GM23338 (cell line): ENCODE measurements at regions not wholly inside any gene's neighbourhood (a gene's known extent, or its start where the extent isn't known, plus 50 kb on each side); places are given as distances from the start of the nearest gene placed in this dataset.

Experiments used
- ATAC-seq: fragments of 200-7000 bp; cut with Tn5 transposase; 3 replicates; pipeline ENCODE4 v1.9.1; 2020
- DNase-seq: peaks from one replicate; pipeline ENCODE4 v3.0.0-alpha.2; 2015; ENCODE audit warnings: low spot score
- H2AFZ ChIP-seq: fragments of 200-600 bp; sonication (generic); 2 replicates; pipeline ENCODE4 v1.8.0; 2016; ENCODE audit warnings: antibody characterized with exemption, mild to moderate bottlenecking, moderate library complexity
- H3F3A ChIP-seq: fragments of 200-600 bp; sonication (generic); replicated peaks from 2 replicates; pipeline ENCODE4 v1.8.0; 2017; ENCODE audit warnings: antibody characterized with exemption, mixed run types, low read depth
- H3K27ac ChIP-seq: fragments of 200-600 bp; sonication (generic); 2 replicates; pipeline ENCODE4 v1.6.1; 2016; ENCODE audit warnings: low read depth
- H3K27me3 ChIP-seq: fragments of 200-600 bp; sonication (generic); 2 replicates; pipeline ENCODE4 v1.8.0; 2016; ENCODE audit warnings: mild to moderate bottlenecking, mixed run types, moderate library complexity; ENCODE audit not compliant: insufficient read depth
- H3K36me3 ChIP-seq: fragments of 200-600 bp; sonication (generic); 2 replicates; pipeline ENCODE4 v1.8.0; 2016; ENCODE audit warnings: mild to moderate bottlenecking; ENCODE audit not compliant: insufficient read depth
- H3K4me1 ChIP-seq: fragments of 200-600 bp; sonication (generic); 2 replicates; pipeline ENCODE4 v1.8.0; 2016; ENCODE audit warnings: mild to moderate bottlenecking, moderate library complexity; ENCODE audit not compliant: insufficient read depth
- H3K4me2 ChIP-seq: fragments of 200-600 bp; sonication (generic); 2 replicates; pipeline ENCODE4 v1.7.1; 2017; ENCODE audit warnings: mixed run types
- H3K4me3 ChIP-seq: fragments of 200-600 bp; sonication (generic); 2 replicates; pipeline ENCODE4 v1.6.1; 2016; ENCODE audit warnings: mixed run types
- H3K79me2 ChIP-seq: fragments of 200-600 bp; sonication (generic); replicated peaks from 2 replicates; pipeline ENCODE4 v1.8.0; 2017; ENCODE audit warnings: mild to moderate bottlenecking; ENCODE audit not compliant: insufficient read depth
- H3K9me2 ChIP-seq: fragments of 200-600 bp; sonication (generic); 2 replicates; pipeline ENCODE4 v1.8.0; 2017; ENCODE audit not compliant: insufficient read depth
- H4K20me1 ChIP-seq: fragments of 200-600 bp; sonication (generic); replicated peaks from 2 replicates; pipeline ENCODE4 v1.8.0; 2017; ENCODE audit warnings: mild to moderate bottlenecking; ENCODE audit not compliant: insufficient read depth
- H3K27ac Mint-ChIP-seq: 2 replicates; pipeline ENCODE4 v1.8.0; 2020; ENCODE audit warnings: inconsistent platforms, mild to moderate bottlenecking, moderate library complexity, mixed read lengths
- H3K27me3 Mint-ChIP-seq: 3 replicates; pipeline ENCODE4 v1.8.0; 2022; ENCODE audit warnings: low read depth, mild to moderate bottlenecking, moderate library complexity, mixed read lengths, inconsistent platforms; ENCODE audit not compliant: insufficient read depth, poor library complexity
- H3K36me3 Mint-ChIP-seq: 3 replicates; pipeline ENCODE4 v1.8.0; 2021; ENCODE audit warnings: low read depth, mild to moderate bottlenecking, inconsistent platforms, moderate library complexity, mixed read lengths
- H3K4me1 Mint-ChIP-seq: 3 replicates; pipeline ENCODE4 v1.8.0; 2020; ENCODE audit warnings: mild to moderate bottlenecking, inconsistent platforms, mixed read lengths
- H3K4me3 Mint-ChIP-seq: 3 replicates; pipeline ENCODE4 v1.8.0; 2021; ENCODE audit warnings: moderate library complexity, mild to moderate bottlenecking, inconsistent platforms, mixed read lengths
- H3K9me3 Mint-ChIP-seq: 3 replicates; pipeline ENCODE4 v1.8.0; 2020; ENCODE audit warnings: moderate library complexity, mild to moderate bottlenecking, inconsistent platforms, mixed read lengths
- CREB1 ChIP-seq: fragments of 250-450 bp; sonication (Bioruptor Pico); IDR thresholded peaks from 2 replicates; pipeline ENCODE4 v1.5.0; 2020; ENCODE audit warnings: low read depth, mild to moderate bottlenecking, moderate library complexity
- EZH2 ChIP-seq: fragments of 200-600 bp; sonication (generic); IDR thresholded peaks from one replicate; pipeline ENCODE4 v1.8.0; 2017; ENCODE audit warnings: antibody characterized with exemption, mild to moderate bottlenecking, low read depth; ENCODE audit not compliant: unreplicated experiment
- EZH2phosphoT487 ChIP-seq: fragments of 200-600 bp; sonication (generic); IDR thresholded peaks from one replicate; pipeline ENCODE4 v1.8.1; 2018; ENCODE audit warnings: antibody characterized with exemption; ENCODE audit not compliant: unreplicated experiment
- JUNB ChIP-seq: IDR thresholded peaks from one replicate; pipeline ENCODE4 v1.6.1; 2016; ENCODE audit warnings: antibody characterized with exemption; ENCODE audit not compliant: unreplicated experiment
- NANOG ChIP-seq: IDR thresholded peaks from 2 replicates; pipeline ENCODE4 v1.6.1; 2016; ENCODE audit warnings: antibody characterized with exemption, borderline replicate concordance
- POLR2AphosphoS5 ChIP-seq: IDR thresholded peaks from 2 replicates; pipeline ENCODE4 v1.6.1; 2016; ENCODE audit warnings: antibody characterized with exemption, low read depth
- REST ChIP-seq: IDR thresholded peaks from one replicate; pipeline ENCODE4 v1.6.1; 2018; ENCODE audit warnings: antibody characterized with exemption; ENCODE audit not compliant: unreplicated experiment
- STAT1 ChIP-seq: IDR thresholded peaks from one replicate; pipeline ENCODE4 v1.6.1; 2016; ENCODE audit warnings: antibody characterized with exemption; ENCODE audit not compliant: unreplicated experiment
- ZNF114 ChIP-seq: fragments of 250-450 bp; sonication (Bioruptor Pico); IDR thresholded peaks from 2 replicates; pipeline ENCODE4 v1.5.0; 2020; ENCODE audit warnings: mild to moderate bottlenecking, moderate library complexity
- ZNF462 ChIP-seq: fragments of 250-450 bp; sonication (Bioruptor Pico); IDR thresholded peaks from 2 replicates; pipeline ENCODE4 v1.5.0; 2020; ENCODE audit warnings: mild to moderate bottlenecking, moderate library complexity
- TF ChIP-seq, protein P1 (sequence below): IDR thresholded peaks from 2 replicates; pipeline ENCODE4 v1.6.1; 2016; ENCODE audit warnings: antibody characterized with exemption

GRCh38 chr13:54196684-54197083, 1168.1 kb downstream of the OLFM4 start:
- TF ChIP-seq ZNF462 (CRISPR knock-in tag) = no peak
- TF ChIP-seq POLR2AphosphoS5 = no peak
- no peak for TF ChIP-seq ZNF114
- TF ChIP-seq NANOG = no peak
- no peak for TF ChIP-seq STAT1
- TF ChIP-seq REST = no peak
- TF ChIP-seq, protein P1, sequence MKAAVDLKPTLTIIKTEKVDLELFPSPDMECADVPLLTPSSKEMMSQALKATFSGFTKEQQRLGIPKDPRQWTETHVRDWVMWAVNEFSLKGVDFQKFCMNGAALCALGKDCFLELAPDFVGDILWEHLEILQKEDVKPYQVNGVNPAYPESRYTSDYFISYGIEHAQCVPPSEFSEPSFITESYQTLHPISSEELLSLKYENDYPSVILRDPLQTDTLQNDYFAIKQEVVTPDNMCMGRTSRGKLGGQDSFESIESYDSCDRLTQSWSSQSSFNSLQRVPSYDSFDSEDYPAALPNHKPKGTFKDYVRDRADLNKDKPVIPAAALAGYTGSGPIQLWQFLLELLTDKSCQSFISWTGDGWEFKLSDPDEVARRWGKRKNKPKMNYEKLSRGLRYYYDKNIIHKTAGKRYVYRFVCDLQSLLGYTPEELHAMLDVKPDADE = no peak
- no peak for TF ChIP-seq JUNB
- no peak for TF ChIP-seq CREB1 (CRISPR knock-in tag)
- no peak for TF ChIP-seq EZH2phosphoT487
- TF ChIP-seq EZH2 = no peak
- Mint-ChIP-seq H3K36me3 (no peaks in the 10 kb centered on the region; the same call in 2 of the 3 replicates), H3K9me3 (no peaks in the 10 kb centered on the region), H3K27ac (peak overlapping the region; percentile 53; the same call in 1 of the 2 replicates), H3K4me1 (peaks cover 36% of the 10 kb centered on the region), H3K27me3 (peaks cover 1% of the 10 kb centered on the region), H3K4me3 (no peak overlapping the region)
- Histone ChIP-seq H3K4me1 (peaks cover 43% of the 10 kb centered on the region), H3K79me2 (no peaks in the 10 kb centered on the region), H4K20me1 (no peaks in the 10 kb centered on the region), H2AFZ (no peak overlapping the region), H3K4me3 (no peak overlapping the region), H3K27ac (no peak overlapping the region), H3F3A (no peaks in the 10 kb centered on the region), H3K9me2 (no peaks in the 10 kb centered on the region), H3K36me3 (no peaks in the 10 kb centered on the region), H3K27me3 (no peaks in the 10 kb centered on the region), H3K4me2 (no peak overlapping the region)
- no peak for ATAC-seq
- no peak for DNase-seq
